Skeletal muscle cell (primary cell): ENCODE measurements at regions not wholly inside any gene's neighbourhood (a gene's known extent, or its start where the extent isn't known, plus 50 kb on each side); places are given as distances from the start of the nearest gene placed in this dataset.

Experiments used
- DNase-seq: peaks from one replicate; pipeline ENCODE4 v3.0.0-alpha.2; 2010; ENCODE audit warnings: low read depth
- H3K4me3 ChIP-seq: 2 replicates; pipeline ENCODE4 v1.5.1; 2011; ENCODE audit warnings: low read depth, mild to moderate bottlenecking, control low read depth, low read length, moderate library complexity

GRCh38 chr17:65446838-65447526 lies 114.5 kb downstream of the AXIN2 start:
- DNase-seq: no peak

GRCh38 chr17:65446043-65446442 lies 115.4 kb downstream of the AXIN2 start:
- no peak for DNase-seq
- no peak overlapping the region for H3K4me3 ChIP-seq

More at GRCh38 chr17:65446838-65447526, 114.5 kb downstream of the AXIN2 start:
- no peak overlapping the region for H3K4me3 ChIP-seq

- H3K4me3 ChIP-seq: no peak overlapping the region
- no peak for DNase-seq
Measured at GRCh38 chr17:65444049-65444448, 117.4 kb downstream of the AXIN2 start.

- no peak for DNase-seq
- no peak overlapping the region for H3K4me3 ChIP-seq
Measured at GRCh38 chr17:65442691-65443090, 118.8 kb downstream of the AXIN2 start.

GRCh38 chr17:65442250-65442649 lies 119.2 kb downstream of the AXIN2 start:
- DNase-seq: no peak
- H3K4me3 ChIP-seq: no peak overlapping the region

GRCh38 chr17:65441053-65441605 lies 120.3 kb downstream of the AXIN2 start:
- no peak overlapping the region for H3K4me3 ChIP-seq
- no peak for DNase-seq

GRCh38 chr17:65438708-65439294 lies 122.6 kb downstream of the AXIN2 start:
- H3K4me3 ChIP-seq: no peak overlapping the region
- DNase-seq: no peak

GRCh38 chr17:65438173-65438572 lies 123.3 kb downstream of the AXIN2 start:
- DNase-seq: no peak
- H3K4me3 ChIP-seq: no peak overlapping the region

- H3K4me3 ChIP-seq: no peak overlapping the region
- no peak for DNase-seq
Measured at GRCh38 chr17:65436871-65437270, 124.6 kb downstream of the AXIN2 start.

- DNase-seq: no peak
Measured at GRCh38 chr17:65434878-65435277, 126.6 kb downstream of the AXIN2 start.

GRCh38 chr17:65434251-65434650 lies 127.2 kb downstream of the AXIN2 start:
- no peak overlapping the region for H3K4me3 ChIP-seq
- no peak for DNase-seq

More at GRCh38 chr17:65434878-65435277, 126.6 kb downstream of the AXIN2 start:
- H3K4me3 ChIP-seq: no peak overlapping the region

GRCh38 chr17:65433592-65433991 lies 127.9 kb downstream of the AXIN2 start:
- DNase-seq: no peak
- H3K4me3 ChIP-seq: no peak overlapping the region

GRCh38 chr17:65433157-65433556 lies 128.3 kb downstream of the AXIN2 start:
- no peak for DNase-seq
- no peak overlapping the region for H3K4me3 ChIP-seq

- no peak overlapping the region for H3K4me3 ChIP-seq
- DNase-seq: no peak
Measured at GRCh38 chr17:65431116-65431515, 130.3 kb downstream of the AXIN2 start.

- no peak for DNase-seq
Measured at GRCh38 chr17:65430209-65430833, 131.1 kb downstream of the AXIN2 start.

GRCh38 chr17:65423346-65424140 lies 137.9 kb downstream of the AXIN2 start:
- no peak for DNase-seq
- H3K4me3 ChIP-seq: no peak overlapping the region

More at GRCh38 chr17:65430209-65430833, 131.1 kb downstream of the AXIN2 start:
- no peak overlapping the region for H3K4me3 ChIP-seq

- no peak overlapping the region for H3K4me3 ChIP-seq
- DNase-seq: no peak
Measured at GRCh38 chr17:65418622-65419021, 142.8 kb downstream of the AXIN2 start.

GRCh38 chr17:65417406-65418221 lies 143.8 kb downstream of the AXIN2 start:
- no peak overlapping the region for H3K4me3 ChIP-seq
- DNase-seq: no peak

GRCh38 chr17:65415991-65416390 lies 145.5 kb downstream of the AXIN2 start:
- no peak overlapping the region for H3K4me3 ChIP-seq
- DNase-seq: no peak
